CD4-positive, alpha-beta T cell treated with Interferon alpha-2 for 1 hour (primary cell): ENCODE measurements at regions not wholly inside any gene's neighbourhood (a gene's known extent, or its start where the extent isn't known, plus 50 kb on each side); places are given as distances from the start of the nearest gene placed in this dataset.

Source experiments
- DNase-seq, 2 donors: peaks; one replicate each; pipeline ENCODE4 v3.0.0-alpha.2; 2020 to 2022

- no peak for DNase-seq
These were observed 243.0 kb downstream of the SNX13 start for GRCh38 chr7:17697128-17697881.

GRCh38 chr7:17699696-17700095 lies 240.6 kb downstream of the SNX13 start:
- no peak for DNase-seq

GRCh38 chr7:17700138-17700537 lies 240.2 kb downstream of the SNX13 start:
- DNase-seq = no peak

- no peak for DNase-seq
These were observed 234.0 kb downstream of the SNX13 start for GRCh38 chr7:17706275-17706674.

- DNase-seq = peak; percentile 34 to 41
These were observed 233.6 kb downstream of the SNX13 start for GRCh38 chr7:17706734-17707133.

- no peak for DNase-seq
These were observed 231.2 kb downstream of the SNX13 start for GRCh38 chr7:17709127-17709526.

- no peak for DNase-seq
These were observed 230.7 kb downstream of the SNX13 start for GRCh38 chr7:17709599-17709998.

GRCh38 chr7:17710312-17710711 lies 230.0 kb downstream of the SNX13 start:
- no peak for DNase-seq

GRCh38 chr7:17713584-17713983 lies 226.7 kb downstream of the SNX13 start:
- DNase-seq = no peak

GRCh38 chr7:17716816-17717215 lies 223.5 kb downstream of the SNX13 start:
- DNase-seq = no peak

GRCh38 chr7:17719998-17720397 lies 220.3 kb downstream of the SNX13 start:
- no peak for DNase-seq

- DNase-seq = no peak
These were observed 218.5 kb downstream of the SNX13 start for GRCh38 chr7:17721736-17722285.

- no peak for DNase-seq
These were observed 217.5 kb downstream of the SNX13 start for GRCh38 chr7:17722798-17723197.

- no peak for DNase-seq
These were observed 214.5 kb downstream of the SNX13 start for GRCh38 chr7:17725821-17726220.

GRCh38 chr7:17732083-17732482 lies 208.2 kb downstream of the SNX13 start:
- no peak for DNase-seq
